Hematopoietic multipotent progenitor cell (in vitro differentiated cells): ENCODE measurements at regions not wholly inside any gene's neighbourhood (a gene's known extent, or its start where the extent isn't known, plus 50 kb on each side); places are given as distances from the start of the nearest gene placed in this dataset.
A peak's percentile ranks its signal among the peaks of the same experiment; 100 is the strongest.
"Not testable (repeated sequence)": the region's sequence is repeated elsewhere in the genome, so short reads cannot be mapped to it uniquely, and the experiment has no call there.

Experiments
- DNase-seq, 3 donors: peaks; one replicate each; pipeline ENCODE4 v3.0.0-alpha.2; 2011 to 2015; ENCODE audit warnings: low read depth in 2 of 3, low spot score in 2 of 3

- not testable (repeated sequence) for DNase-seq
Measured at GRCh38 chr1:120941066-120941465, 51.5 kb downstream of the PPIAL4A start.

GRCh38 chr1:120941836-120942217 lies 52.3 kb downstream of the PPIAL4A start:
- DNase-seq: not testable (repeated sequence)

GRCh38 chr1:120942218-120942944 lies 52.8 kb downstream of the PPIAL4A start:
- DNase-seq: peak; percentile 67 to 88 (median 71)

- DNase-seq: not testable (repeated sequence)
Measured at GRCh38 chr1:120942945-120943319, 53.4 kb downstream of the PPIAL4A start.

GRCh38 chr1:120944691-120945090 lies 55.1 kb downstream of the PPIAL4A start:
- DNase-seq: not testable (repeated sequence)

GRCh38 chr1:120945122-120945521 lies 55.6 kb downstream of the PPIAL4A start:
- DNase-seq: not testable (repeated sequence)

- not testable (repeated sequence) for DNase-seq
Measured at GRCh38 chr1:120947114-120947513, 57.5 kb downstream of the PPIAL4A start.

GRCh38 chr1:120949724-120950123 lies 60.2 kb downstream of the PPIAL4A start:
- DNase-seq: not testable (repeated sequence)

GRCh38 chr1:120950633-120951032 lies 61.1 kb downstream of the PPIAL4A start:
- DNase-seq: not testable (repeated sequence)

GRCh38 chr1:120951100-120951499 lies 61.5 kb downstream of the PPIAL4A start:
- DNase-seq: not testable (repeated sequence)

GRCh38 chr1:120952207-120952870 lies 62.8 kb downstream of the PPIAL4A start:
- DNase-seq: not testable (repeated sequence)

GRCh38 chr1:120952871-120953265 lies 63.3 kb downstream of the PPIAL4A start:
- not testable (repeated sequence) for DNase-seq

GRCh38 chr1:120954736-120955135 lies 65.2 kb downstream of the PPIAL4A start:
- no peak for DNase-seq

GRCh38 chr1:120955961-120956360 lies 66.4 kb downstream of the PPIAL4A start:
- not testable (repeated sequence) for DNase-seq

GRCh38 chr1:120966018-120966417 lies 76.4 kb downstream of the PPIAL4A start:
- not testable (repeated sequence) for DNase-seq

- DNase-seq: not testable (repeated sequence)
Measured at GRCh38 chr1:120972863-120973262, 83.3 kb downstream of the PPIAL4A start.

- not testable (repeated sequence) for DNase-seq
Measured at GRCh38 chr1:120973836-120974235, 84.3 kb downstream of the PPIAL4A start.

GRCh38 chr1:120977279-120977678 lies 87.7 kb downstream of the PPIAL4A start:
- DNase-seq: not testable (repeated sequence)

- DNase-seq: not testable (repeated sequence)
Measured at GRCh38 chr1:120981489-120982094, 92.0 kb downstream of the PPIAL4A start.

GRCh38 chr1:120994614-120995013 lies 105.0 kb downstream of the PPIAL4A start:
- not testable (repeated sequence) for DNase-seq

- not testable (repeated sequence) for DNase-seq
Measured at GRCh38 chr1:120995025-120995424, 105.5 kb downstream of the PPIAL4A start.
